Liver (tissue), 8 donors: ENCODE measurements at regions not wholly inside any gene's neighbourhood (a gene's known extent, or its start where the extent isn't known, plus 50 kb on each side); places are given as distances from the start of the nearest gene placed in this dataset.

ENCODE experiments used
- DNase-seq: peaks from one replicate; pipeline ENCODE4 v3.0.0-alpha.2; 2017; ENCODE audit warnings: low spot score
- H3K27ac ChIP-seq, 2 donors: one replicate each; pipeline ENCODE4 v1.7.0; 2013; ENCODE audit warnings: inconsistent platforms in 2 of 2, low read length in 2 of 2, control low read depth in 1 of 2, low read depth in 1 of 2, mild to moderate bottlenecking in 1 of 2
- H3K27me3 ChIP-seq, 4 donors: one replicate each; pipeline versions ENCODE4 v1.6.1 to v1.7.0; 2013; ENCODE audit warnings: low read length in 3 of 4, inconsistent platforms in 1 of 4, mild to moderate bottlenecking in 1 of 4, moderate library complexity in 1 of 4; ENCODE audit not compliant: control insufficient read depth in 4 of 4, insufficient read depth in 4 of 4
- H3K36me3 ChIP-seq, 4 donors: one replicate each; pipeline versions ENCODE4 v1.6.1 to v1.7.0; 2013; ENCODE audit warnings: low read length in 3 of 4, mild to moderate bottlenecking in 3 of 4, low read depth in 1 of 4, moderate library complexity in 1 of 4; ENCODE audit not compliant: control insufficient read depth in 4 of 4, insufficient read depth in 3 of 4
- H3K4me1 ChIP-seq, 4 donors: one replicate each; pipeline versions ENCODE4 v1.6.1 to v1.7.0; 2013; ENCODE audit warnings: low read length in 3 of 4, mild to moderate bottlenecking in 3 of 4, moderate library complexity in 1 of 4; ENCODE audit not compliant: control insufficient read depth in 4 of 4, insufficient read depth in 4 of 4
- H3K4me3 ChIP-seq, 3 donors: one replicate each; pipeline versions ENCODE4 v1.6.1 to v1.7.0; 2013; ENCODE audit warnings: low read length in 3 of 3, control low read depth in 1 of 3, low read depth in 1 of 3, mild to moderate bottlenecking in 1 of 3
- H3K9ac ChIP-seq, 2 donors: one replicate each; pipeline ENCODE4 v1.7.0; 2013; ENCODE audit warnings: low read length in 2 of 2, mild to moderate bottlenecking in 2 of 2, moderate library complexity in 2 of 2, control low read depth in 1 of 2, low read depth in 1 of 2
- H3K9me3 ChIP-seq, 4 donors: one replicate each; pipeline versions ENCODE4 v1.6.1 to v1.7.0; 2013; ENCODE audit warnings: low read length in 3 of 4; ENCODE audit not compliant: control insufficient read depth in 4 of 4
- EGR1 ChIP-seq, 2 donors: IDR thresholded peaks; 2 replicates each; pipeline ENCODE4 v1.6.1; 2016 to 2018; ENCODE audit warnings: antibody characterized with exemption in 2 of 2, low read depth in 2 of 2
- FOXA1 ChIP-seq: IDR thresholded peaks from 2 replicates; pipeline ENCODE4 v1.6.1; 2016; ENCODE audit warnings: antibody characterized with exemption
- FOXA2 ChIP-seq: IDR thresholded peaks from 2 replicates; pipeline ENCODE4 v1.6.1; 2016; ENCODE audit warnings: antibody characterized with exemption
- GABPA ChIP-seq, 2 donors: IDR thresholded peaks in 1 of 2; conservative IDR thresholded peaks in 1 of 2; 2 replicates each; pipeline ENCODE4 v1.6.1; 2016; ENCODE audit warnings: antibody characterized with exemption in 2 of 2, mild to moderate bottlenecking in 1 of 2, moderate library complexity in 1 of 2
- HNF4A ChIP-seq, 2 donors: conservative IDR thresholded peaks; 2 replicates each; pipeline ENCODE4 v1.6.1; 2016; ENCODE audit warnings: antibody characterized with exemption in 2 of 2, mild to moderate bottlenecking in 2 of 2
- HNF4G ChIP-seq: IDR thresholded peaks from 2 replicates; pipeline ENCODE4 v1.6.1; 2016; ENCODE audit warnings: antibody characterized with exemption
- JUND ChIP-seq, 2 donors: IDR thresholded peaks; 2 replicates each; pipeline ENCODE4 v1.6.1; 2016; ENCODE audit warnings: antibody characterized with exemption in 2 of 2
- MAX ChIP-seq: IDR thresholded peaks from 2 replicates; pipeline ENCODE4 v1.6.1; 2016; ENCODE audit warnings: antibody characterized with exemption
- NR2F2 ChIP-seq: IDR thresholded peaks from 2 replicates; pipeline ENCODE4 v1.6.1; 2016; ENCODE audit warnings: antibody characterized with exemption
- RAD21 ChIP-seq, 2 donors: IDR thresholded peaks; 2 replicates each; pipeline ENCODE4 v1.6.1; 2016; ENCODE audit warnings: antibody characterized with exemption in 2 of 2, mild to moderate bottlenecking in 2 of 2
- REST ChIP-seq: IDR thresholded peaks from 2 replicates; pipeline ENCODE4 v1.6.1; 2016; ENCODE audit warnings: antibody characterized with exemption, mild to moderate bottlenecking
- RXRA ChIP-seq, 2 donors: IDR thresholded peaks; 2 replicates each; pipeline ENCODE4 v1.6.1; 2017 to 2018; ENCODE audit warnings: antibody characterized with exemption in 2 of 2, mild to moderate bottlenecking in 1 of 2
- SP1 ChIP-seq: IDR thresholded peaks from 2 replicates; pipeline ENCODE4 v1.6.1; 2018; ENCODE audit warnings: antibody characterized with exemption, mild to moderate bottlenecking
- YY1 ChIP-seq: IDR thresholded peaks from 2 replicates; pipeline ENCODE4 v1.6.1; 2016; ENCODE audit warnings: antibody characterized with exemption, mild to moderate bottlenecking
- WGBS: extraction: QIAGEN DNeasy Blood & Tissue Kit; methylation state at CpG from one replicate; pipeline ENCODE4 v1.1.7; 2013; 5-methylcytosine and 5-hydroxymethylcytosine counted together
- TF ChIP-seq, protein P1 (sequence below): IDR thresholded peaks from 2 replicates; pipeline ENCODE4 v1.6.1; 2016; ENCODE audit warnings: antibody characterized with exemption
- TF ChIP-seq, protein P2 (sequence below): fragments of 150-350 bp; IDR thresholded peaks from 2 replicates; pipeline ENCODE4 v1.5.1; 2017; ENCODE audit warnings: improper control_type of control experiment, low read depth, low read length; ENCODE audit not compliant: missing input control
- donor health status: healthy.
- donor health status: healthy.
- donor health status: healthy.
- donor health status: healthy.
- donor health status: healthy.

- Histone ChIP-seq H3K27ac (no peak overlapping the region), H3K9me3 (peaks cover 0 to 2% (median 0%) of the 10 kb centered on the region in 4 donors), H3K4me3 (no peak overlapping the region), H3K4me1 (no peaks in the 10 kb centered on the region), H3K9ac (no peak overlapping the region), H3K27me3 (no peaks in the 10 kb centered on the region), H3K36me3 (no peaks in the 10 kb centered on the region)
- 90% methylated on average over 3 of the region's 3 CpGs for WGBS
- no peak for DNase-seq
- TF ChIP-seq, protein P1, sequence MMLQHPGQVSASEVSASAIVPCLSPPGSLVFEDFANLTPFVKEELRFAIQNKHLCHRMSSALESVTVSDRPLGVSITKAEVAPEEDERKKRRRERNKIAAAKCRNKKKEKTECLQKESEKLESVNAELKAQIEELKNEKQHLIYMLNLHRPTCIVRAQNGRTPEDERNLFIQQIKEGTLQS: no peak
- TF ChIP-seq NR2F2 (no peak), YY1 (no peak), RAD21 (IDR thresholded peaks at IDR 0.05) (no peak), GABPA (IDR thresholded peaks at IDR 0.05 in 1 of 2, conservative IDR thresholded peaks at IDR 0.05 in 1 of 2) (no peak), HNF4A (conservative IDR thresholded peaks at IDR 0.05) (no peak), EGR1 (IDR thresholded peaks at IDR 0.05; ENCODE audit: low read depth in 2 of 2) (no peak), RXRA (IDR thresholded peaks at IDR 0.05) (no peak), FOXA2 (no peak), HNF4G (no peak), MAX (no peak), JUND (IDR thresholded peaks at IDR 0.05) (no peak), FOXA1 (no peak), REST (no peak), SP1 (no peak)
- TF ChIP-seq, protein P2, sequence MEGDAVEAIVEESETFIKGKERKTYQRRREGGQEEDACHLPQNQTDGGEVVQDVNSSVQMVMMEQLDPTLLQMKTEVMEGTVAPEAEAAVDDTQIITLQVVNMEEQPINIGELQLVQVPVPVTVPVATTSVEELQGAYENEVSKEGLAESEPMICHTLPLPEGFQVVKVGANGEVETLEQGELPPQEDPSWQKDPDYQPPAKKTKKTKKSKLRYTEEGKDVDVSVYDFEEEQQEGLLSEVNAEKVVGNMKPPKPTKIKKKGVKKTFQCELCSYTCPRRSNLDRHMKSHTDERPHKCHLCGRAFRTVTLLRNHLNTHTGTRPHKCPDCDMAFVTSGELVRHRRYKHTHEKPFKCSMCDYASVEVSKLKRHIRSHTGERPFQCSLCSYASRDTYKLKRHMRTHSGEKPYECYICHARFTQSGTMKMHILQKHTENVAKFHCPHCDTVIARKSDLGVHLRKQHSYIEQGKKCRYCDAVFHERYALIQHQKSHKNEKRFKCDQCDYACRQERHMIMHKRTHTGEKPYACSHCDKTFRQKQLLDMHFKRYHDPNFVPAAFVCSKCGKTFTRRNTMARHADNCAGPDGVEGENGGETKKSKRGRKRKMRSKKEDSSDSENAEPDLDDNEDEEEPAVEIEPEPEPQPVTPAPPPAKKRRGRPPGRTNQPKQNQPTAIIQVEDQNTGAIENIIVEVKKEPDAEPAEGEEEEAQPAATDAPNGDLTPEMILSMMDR: no peak
These were observed 67.5 kb upstream of the PRLR start for GRCh38 chr5:35297755-35298154.

DNA sequence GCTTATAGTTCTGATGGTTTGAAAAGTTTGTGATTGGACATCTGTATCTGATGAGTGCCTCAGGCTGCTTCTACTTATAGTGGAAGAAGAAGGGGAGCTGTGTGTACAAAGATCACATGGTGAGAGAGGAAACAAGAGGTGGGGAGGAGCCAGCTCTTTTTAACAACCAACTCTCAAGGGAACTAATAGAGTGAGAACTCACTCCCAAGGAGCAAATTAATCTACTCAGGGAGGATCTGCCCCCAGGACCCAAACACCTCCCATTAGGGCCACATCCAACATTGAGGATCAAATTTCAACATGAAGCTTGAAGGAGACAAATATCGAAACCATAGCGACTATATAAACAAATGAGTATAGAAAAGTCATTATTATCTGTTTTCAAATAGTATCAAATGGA, 64.7 kb upstream of the PRLR start:
- Histone ChIP-seq H3K4me1 (no peaks in the 10 kb centered on the region), H3K9me3 (peaks cover 0 to 2% (median 0%) of the 10 kb centered on the region in 4 donors), H3K4me3 (no peak overlapping the region), H3K27me3 (no peaks in the 10 kb centered on the region), H3K27ac (no peak overlapping the region), H3K9ac (no peak overlapping the region), H3K36me3 (no peaks in the 10 kb centered on the region)
- WGBS: 93% methylated on average over 2 of the region's 2 CpGs
- TF ChIP-seq FOXA1: no peak
- DNase-seq: no peak
